ENCODE measurements at regions not wholly inside any gene's neighbourhood (a gene's known extent, or its start where the extent isn't known, plus 50 kb on each side); places are given as distances from the start of the nearest gene placed in this dataset.

GRCh38 chrX:13478740-13479451 is 90.5 kb upstream of the EGFL6 start:
- Histone ChIP-seq H3K9ac (ENCODE audit: low read depth, low read length, poor library complexity, severe bottlenecking) (no peak overlapping the region), H3K4me2 (ENCODE audit: low read depth, low read length, poor library complexity, severe bottlenecking) (no peak overlapping the region), H4K20me1 (ENCODE audit: insufficient read depth, low read length, poor library complexity, severe bottlenecking) (no peaks in the 10 kb centered on the region), H3F3A (ENCODE audit: low read depth) (no peaks in the 10 kb centered on the region), H3K9me2 (replicated peaks; ENCODE audit: low read depth, low read length) (no peaks in the 10 kb centered on the region), H3K9me3 (ENCODE audit: insufficient read depth, low read depth, low read length) (no peaks in the 10 kb centered on the region), H3K27me3 (ENCODE audit: insufficient read depth, low read length, poor library complexity, severe bottlenecking) (no peaks in the 10 kb centered on the region), H3K4me3 (ENCODE audit: low read length, poor library complexity, severe bottlenecking) (no peak overlapping the region), H3K4me1 (ENCODE audit: insufficient read depth, low read length, poor library complexity, severe bottlenecking) (no peaks in the 10 kb centered on the region), H2AFZ (ENCODE audit: low read length) (no peak overlapping the region), H3K36me3 (ENCODE audit: insufficient read depth, low read length) (no peaks in the 10 kb centered on the region), H3K79me2 (ENCODE audit: insufficient read depth, low read length) (no peaks in the 10 kb centered on the region)
- TF ChIP-seq, protein P1, sequence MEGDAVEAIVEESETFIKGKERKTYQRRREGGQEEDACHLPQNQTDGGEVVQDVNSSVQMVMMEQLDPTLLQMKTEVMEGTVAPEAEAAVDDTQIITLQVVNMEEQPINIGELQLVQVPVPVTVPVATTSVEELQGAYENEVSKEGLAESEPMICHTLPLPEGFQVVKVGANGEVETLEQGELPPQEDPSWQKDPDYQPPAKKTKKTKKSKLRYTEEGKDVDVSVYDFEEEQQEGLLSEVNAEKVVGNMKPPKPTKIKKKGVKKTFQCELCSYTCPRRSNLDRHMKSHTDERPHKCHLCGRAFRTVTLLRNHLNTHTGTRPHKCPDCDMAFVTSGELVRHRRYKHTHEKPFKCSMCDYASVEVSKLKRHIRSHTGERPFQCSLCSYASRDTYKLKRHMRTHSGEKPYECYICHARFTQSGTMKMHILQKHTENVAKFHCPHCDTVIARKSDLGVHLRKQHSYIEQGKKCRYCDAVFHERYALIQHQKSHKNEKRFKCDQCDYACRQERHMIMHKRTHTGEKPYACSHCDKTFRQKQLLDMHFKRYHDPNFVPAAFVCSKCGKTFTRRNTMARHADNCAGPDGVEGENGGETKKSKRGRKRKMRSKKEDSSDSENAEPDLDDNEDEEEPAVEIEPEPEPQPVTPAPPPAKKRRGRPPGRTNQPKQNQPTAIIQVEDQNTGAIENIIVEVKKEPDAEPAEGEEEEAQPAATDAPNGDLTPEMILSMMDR (conservative IDR thresholded peaks at IDR 0.05; ENCODE audit: low read length), result no peak
- TF ChIP-seq EZH2phosphoT487 (IDR thresholded peaks at IDR 0.05; ENCODE audit: borderline replicate concordance), result no peak

GRCh38 chrX:13476384-13476783 is 93.0 kb upstream of the EGFL6 start:
- Histone ChIP-seq H3K9me3 (ENCODE audit: insufficient read depth, low read depth, low read length) (no peaks in the 10 kb centered on the region), H3K36me3 (ENCODE audit: insufficient read depth, low read length) (no peaks in the 10 kb centered on the region), H3K27me3 (ENCODE audit: insufficient read depth, low read length, poor library complexity, severe bottlenecking) (no peaks in the 10 kb centered on the region), H3K4me3 (ENCODE audit: low read length, poor library complexity, severe bottlenecking) (no peak overlapping the region), H3F3A (ENCODE audit: low read depth) (no peaks in the 10 kb centered on the region), H3K79me2 (ENCODE audit: insufficient read depth, low read length) (no peaks in the 10 kb centered on the region), H3K4me1 (ENCODE audit: insufficient read depth, low read length, poor library complexity, severe bottlenecking) (no peaks in the 10 kb centered on the region), H3K4me2 (ENCODE audit: low read depth, low read length, poor library complexity, severe bottlenecking) (no peak overlapping the region), H3K9ac (ENCODE audit: low read depth, low read length, poor library complexity, severe bottlenecking) (no peak overlapping the region), H3K9me2 (replicated peaks; ENCODE audit: low read depth, low read length) (no peaks in the 10 kb centered on the region), H4K20me1 (ENCODE audit: insufficient read depth, low read length, poor library complexity, severe bottlenecking) (no peaks in the 10 kb centered on the region), H2AFZ (ENCODE audit: low read length) (no peak overlapping the region)
- TF ChIP-seq, protein P1 (conservative IDR thresholded peaks at IDR 0.05; ENCODE audit: low read length), result no peak
- no peak for TF ChIP-seq EZH2phosphoT487 (IDR thresholded peaks at IDR 0.05; ENCODE audit: borderline replicate concordance)

DNA sequence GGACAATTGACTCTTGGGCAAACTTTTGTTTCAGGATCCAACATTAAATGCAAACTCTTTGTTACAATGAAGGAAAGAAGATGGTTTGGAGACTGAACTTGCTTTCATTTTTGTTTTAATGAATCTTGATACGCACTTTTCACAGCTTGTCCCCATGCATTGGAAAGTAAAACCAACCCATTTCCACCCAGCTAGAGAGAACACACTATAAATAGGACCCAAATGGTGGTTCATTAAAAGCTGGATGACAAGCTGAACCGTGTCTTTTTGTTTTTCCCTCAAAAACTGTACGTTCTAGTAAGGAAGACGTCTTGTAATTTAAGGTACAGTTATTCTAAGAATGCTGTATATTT is 95.3 kb upstream of the EGFL6 start:
- H3K9ac ChIP-seq (ENCODE audit: low read depth, low read length, poor library complexity, severe bottlenecking), result no peak overlapping the region
- no peaks in the 10 kb centered on the region for H4K20me1 ChIP-seq (ENCODE audit: insufficient read depth, low read length, poor library complexity, severe bottlenecking)
- no peaks in the 10 kb centered on the region for H3K9me3 ChIP-seq (ENCODE audit: insufficient read depth, low read depth, low read length)
- no peaks in the 10 kb centered on the region for H3K79me2 ChIP-seq (ENCODE audit: insufficient read depth, low read length)
- no peaks in the 10 kb centered on the region for H3K4me1 ChIP-seq (ENCODE audit: insufficient read depth, low read length, poor library complexity, severe bottlenecking)
- TF ChIP-seq, protein P1 (conservative IDR thresholded peaks at IDR 0.05; ENCODE audit: low read length), result no peak
- no peak for TF ChIP-seq EZH2phosphoT487 (IDR thresholded peaks at IDR 0.05; ENCODE audit: borderline replicate concordance)
- H3K36me3 ChIP-seq (ENCODE audit: insufficient read depth, low read length), result no peaks in the 10 kb centered on the region
- no peaks in the 10 kb centered on the region for H3K9me2 ChIP-seq (replicated peaks; ENCODE audit: low read depth, low read length)
- H2AFZ ChIP-seq (ENCODE audit: low read length), result peak overlapping the region; percentile 75; the same call in 1 of the 2 replicates
- H3K4me2 ChIP-seq (ENCODE audit: low read depth, low read length, poor library complexity, severe bottlenecking), result no peak overlapping the region
- no peaks in the 10 kb centered on the region for H3F3A ChIP-seq (ENCODE audit: low read depth)
- no peak overlapping the region for H3K4me3 ChIP-seq (ENCODE audit: low read length, poor library complexity, severe bottlenecking)
- no peaks in the 10 kb centered on the region for H3K27me3 ChIP-seq (ENCODE audit: insufficient read depth, low read length, poor library complexity, severe bottlenecking)

All from Loucy (cell line).